ENCODE measurements at regions not wholly inside any gene's neighbourhood (a gene's known extent, or its start where the extent isn't known, plus 50 kb on each side); places are given as distances from the start of the nearest gene placed in this dataset.
A peak's percentile ranks its signal among the peaks of the same experiment; 100 is the strongest.

GRCh38 chr6:137357263-137357947, 136.8 kb downstream of the OLIG3 start:
- intact Hi-C loops (cut with micrococcal nuclease; ENCODE audit: unreplicated experiment) = no loop called here
- H3K27ac ChIP-seq (ENCODE audit: low read depth, low read length, poor library complexity, severe bottlenecking) = no peak overlapping the region
- no TSS peak for BruUV-seq (replicated peaks)
- no peak overlapping the region for H3K4me3 ChIP-seq (ENCODE audit: low read depth, low read length, poor library complexity, severe bottlenecking)
- H3K9me3 ChIP-seq (ENCODE audit: low read depth, low read length, poor library complexity, severe bottlenecking) = no peaks in the 10 kb centered on the region
- ChIA-PET POLR2A (ENCODE audit: low non-redundant PET) (no interaction called here), CTCF (no interaction called here)
- no peak for DNase-seq (ENCODE audit: low spot score)
- H3K27me3 ChIP-seq (replicated peaks; ENCODE audit: insufficient read depth, low read depth, low read length, poor library complexity) = no peaks in the 10 kb centered on the region
- TF ChIP-seq, protein P1, sequence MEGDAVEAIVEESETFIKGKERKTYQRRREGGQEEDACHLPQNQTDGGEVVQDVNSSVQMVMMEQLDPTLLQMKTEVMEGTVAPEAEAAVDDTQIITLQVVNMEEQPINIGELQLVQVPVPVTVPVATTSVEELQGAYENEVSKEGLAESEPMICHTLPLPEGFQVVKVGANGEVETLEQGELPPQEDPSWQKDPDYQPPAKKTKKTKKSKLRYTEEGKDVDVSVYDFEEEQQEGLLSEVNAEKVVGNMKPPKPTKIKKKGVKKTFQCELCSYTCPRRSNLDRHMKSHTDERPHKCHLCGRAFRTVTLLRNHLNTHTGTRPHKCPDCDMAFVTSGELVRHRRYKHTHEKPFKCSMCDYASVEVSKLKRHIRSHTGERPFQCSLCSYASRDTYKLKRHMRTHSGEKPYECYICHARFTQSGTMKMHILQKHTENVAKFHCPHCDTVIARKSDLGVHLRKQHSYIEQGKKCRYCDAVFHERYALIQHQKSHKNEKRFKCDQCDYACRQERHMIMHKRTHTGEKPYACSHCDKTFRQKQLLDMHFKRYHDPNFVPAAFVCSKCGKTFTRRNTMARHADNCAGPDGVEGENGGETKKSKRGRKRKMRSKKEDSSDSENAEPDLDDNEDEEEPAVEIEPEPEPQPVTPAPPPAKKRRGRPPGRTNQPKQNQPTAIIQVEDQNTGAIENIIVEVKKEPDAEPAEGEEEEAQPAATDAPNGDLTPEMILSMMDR (conservative IDR thresholded peaks at IDR 0.05; ENCODE audit: low read depth, low read length) = no peak
- TF ChIP-seq EZH2 (IDR thresholded peaks at IDR 0.05; ENCODE audit: borderline replicate concordance, low read depth, low read length, poor library complexity, severe bottlenecking) = no peak
- no peaks in the 10 kb centered on the region for H3K36me3 ChIP-seq (ENCODE audit: insufficient read depth, low read length, poor library complexity, severe bottlenecking)
- no peaks in the 10 kb centered on the region for H3K4me1 ChIP-seq (ENCODE audit: insufficient read depth, low read length, poor library complexity, severe bottlenecking)

DNA sequence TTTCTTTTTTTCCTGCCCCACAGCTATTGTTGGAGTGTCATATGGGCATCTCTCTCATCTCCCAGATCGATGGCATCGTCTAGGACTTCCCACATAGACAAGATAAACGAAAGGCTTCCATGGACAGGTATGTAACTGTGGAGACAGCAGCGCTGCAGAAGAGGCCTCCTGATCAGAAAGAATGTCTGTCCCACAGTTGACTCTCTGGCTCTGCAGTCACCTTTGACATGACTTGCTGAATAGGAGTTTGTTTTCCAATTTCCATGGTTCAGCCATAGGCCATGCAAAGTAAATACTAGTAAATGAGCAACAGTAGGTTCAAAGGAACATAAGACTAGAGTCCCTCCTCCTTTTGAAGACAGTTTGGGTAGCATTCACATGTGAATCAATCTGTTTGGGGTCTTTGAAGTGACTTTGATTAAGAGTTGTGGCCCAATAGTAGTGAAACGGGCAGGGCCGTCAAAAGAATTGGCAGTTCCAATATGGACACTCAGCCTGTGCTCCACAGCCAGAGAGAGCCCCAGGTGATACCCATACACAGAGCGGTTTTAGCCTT, 134.7 kb upstream of the IFNGR1 start:
- no peak for DNase-seq (ENCODE audit: low spot score)
- H3K36me3 ChIP-seq (ENCODE audit: insufficient read depth, low read length, poor library complexity, severe bottlenecking) = no peaks in the 10 kb centered on the region
- no peaks in the 10 kb centered on the region for H3K4me1 ChIP-seq (ENCODE audit: insufficient read depth, low read length, poor library complexity, severe bottlenecking)
- no TSS peak for BruUV-seq (replicated peaks)
- intact Hi-C loops (cut with micrococcal nuclease; ENCODE audit: unreplicated experiment) = no loop called here
- ChIA-PET POLR2A (ENCODE audit: low non-redundant PET) (no interaction called here), CTCF (interaction anchor here (0.8 kb wide), 1 partner anchor 40 kb away, joined by 3 read pairs; no protein-coding TSS in a partner anchor)
- no peak for TF ChIP-seq EZH2 (IDR thresholded peaks at IDR 0.05; ENCODE audit: borderline replicate concordance, low read depth, low read length, poor library complexity, severe bottlenecking)
- TF ChIP-seq, protein P1 (conservative IDR thresholded peaks at IDR 0.05; ENCODE audit: low read depth, low read length) = no peak
- no peak overlapping the region for H3K4me3 ChIP-seq (ENCODE audit: low read depth, low read length, poor library complexity, severe bottlenecking)
- no peaks in the 10 kb centered on the region for H3K9me3 ChIP-seq (ENCODE audit: low read depth, low read length, poor library complexity, severe bottlenecking)
- no peak overlapping the region for H3K27ac ChIP-seq (ENCODE audit: low read depth, low read length, poor library complexity, severe bottlenecking)
- no peaks in the 10 kb centered on the region for H3K27me3 ChIP-seq (replicated peaks; ENCODE audit: insufficient read depth, low read depth, low read length, poor library complexity)

DNA sequence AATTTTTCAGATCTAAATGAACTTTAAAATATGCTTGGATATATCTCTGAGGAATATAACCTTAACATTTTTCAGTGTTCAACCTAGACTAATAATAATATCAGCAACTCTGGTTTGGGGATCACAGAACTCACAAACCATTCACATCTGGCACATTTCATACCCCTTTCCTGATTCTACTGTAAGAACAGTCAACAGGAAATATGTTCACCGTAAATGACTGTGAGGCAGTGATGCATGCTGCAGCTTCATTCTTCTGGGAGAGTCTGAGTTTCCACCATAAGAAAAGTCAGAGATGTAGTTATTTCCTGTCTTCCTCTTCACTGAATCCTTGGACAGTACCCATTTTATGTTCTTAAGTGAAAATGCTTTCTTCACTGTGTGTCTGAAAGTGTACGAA, 134.2 kb upstream of the IFNGR1 start:
- no TSS peak for BruUV-seq (replicated peaks)
- Histone ChIP-seq H3K27ac (ENCODE audit: low read depth, low read length, poor library complexity, severe bottlenecking) (no peak overlapping the region), H3K9me3 (ENCODE audit: low read depth, low read length, poor library complexity, severe bottlenecking) (no peaks in the 10 kb centered on the region), H3K36me3 (ENCODE audit: insufficient read depth, low read length, poor library complexity, severe bottlenecking) (no peaks in the 10 kb centered on the region), H3K4me3 (ENCODE audit: low read depth, low read length, poor library complexity, severe bottlenecking) (no peak overlapping the region), H3K4me1 (ENCODE audit: insufficient read depth, low read length, poor library complexity, severe bottlenecking) (no peaks in the 10 kb centered on the region), H3K27me3 (replicated peaks; ENCODE audit: insufficient read depth, low read depth, low read length, poor library complexity) (no peaks in the 10 kb centered on the region)
- DNase-seq (ENCODE audit: low spot score) = peak; percentile 6
- ChIA-PET POLR2A (ENCODE audit: low non-redundant PET) (no interaction called here), CTCF (interaction anchor here (0.8 kb wide), 1 partner anchor 40 kb away, joined by 3 read pairs; no protein-coding TSS in a partner anchor)
- intact Hi-C loops (cut with micrococcal nuclease; ENCODE audit: unreplicated experiment) = no loop called here
- TF ChIP-seq EZH2 (IDR thresholded peaks at IDR 0.05; ENCODE audit: borderline replicate concordance, low read depth, low read length, poor library complexity, severe bottlenecking) = no peak
- TF ChIP-seq, protein P1 (conservative IDR thresholded peaks at IDR 0.05; ENCODE audit: low read depth, low read length) = no peak
